IMR-90 (cell line): ENCODE measurements at regions not wholly inside any gene's neighbourhood (a gene's known extent, or its start where the extent isn't known, plus 50 kb on each side); places are given as distances from the start of the nearest gene placed in this dataset.

Experiments used
- ATAC-seq: fragments of 200-7000 bp; cut with Tn5 transposase; 2 replicates; pipeline ENCODE4 v1.9.1; 2020; ENCODE audit warnings: low read depth, mild to moderate bottlenecking, moderate library complexity
- BruUV-seq: library from RNA; stranded (reverse); fragments of 400-500 nt; replicated peaks from 2 replicates; lab custom pipeline; 2021; lab: Mats Ljungman, UMichigan
- CTCF ChIA-PET: fragments of 300-600 bp; formaldehyde crosslinking; extraction: SDS; loops from one replicate; lab custom pipeline; 2021; ENCODE audit warnings: antibody characterized with exemption; lab: Yijun Ruan, JAX
- POLR2A ChIA-PET: fragments of 300-600 bp; sonication (Branson Sonifier 250); formaldehyde crosslinking; loops from one replicate; lab custom pipeline; 2022; ENCODE audit warnings: antibody characterized with exemption; ENCODE audit not compliant: unreplicated experiment; lab: Charles Lee
- DNase-seq: peaks from one replicate; pipeline ENCODE4 v3.0.0; 2013
- H2AFZ ChIP-seq: replicated peaks from 2 replicates; pipeline ENCODE3; 2013; ENCODE audit warnings: low read length, mild to moderate bottlenecking; ENCODE audit not compliant: poor library complexity
- H2AK5ac ChIP-seq: 2 replicates; pipeline ENCODE4 v1.6.1; 2013; ENCODE audit warnings: low read depth, low read length, inconsistent platforms
- H2AK9ac ChIP-seq: replicated peaks from 2 replicates; pipeline ENCODE3; 2013; ENCODE audit warnings: mild to moderate bottlenecking, low read depth, low read length, moderate library complexity; ENCODE audit not compliant: poor library complexity
- H2BK120ac ChIP-seq: 2 replicates; pipeline ENCODE4 v1.6.1; 2013; ENCODE audit warnings: low read depth, low read length, inconsistent platforms
- H2BK15ac ChIP-seq: 3 replicates; pipeline ENCODE4 v1.6.1; 2013; ENCODE audit warnings: low read depth, low read length, inconsistent platforms
- H2BK20ac ChIP-seq: 2 replicates; pipeline ENCODE4 v1.6.1; 2013; ENCODE audit warnings: low read depth, mild to moderate bottlenecking, inconsistent platforms, low read length, moderate library complexity
- H2BK5ac ChIP-seq: 2 replicates; pipeline ENCODE4 v1.6.1; 2013; ENCODE audit warnings: mild to moderate bottlenecking, low read depth, low read length, inconsistent platforms; ENCODE audit not compliant: poor library complexity, severe bottlenecking
- H3K14ac ChIP-seq: replicated peaks from 2 replicates; pipeline ENCODE4 v1.6.1; 2013; ENCODE audit warnings: low read depth, low read length, inconsistent platforms
- H3K18ac ChIP-seq: 2 replicates; pipeline ENCODE4 v1.6.1; 2013; ENCODE audit warnings: low read depth, low read length, control low read depth
- H3K23ac ChIP-seq: 2 replicates; pipeline ENCODE4 v1.6.1; 2013; ENCODE audit warnings: low read depth, low read length, inconsistent platforms
- H3K27ac ChIP-seq: 2 replicates; pipeline ENCODE4 v1.5.1; 2013; ENCODE audit warnings: mild to moderate bottlenecking, control low read depth, low read length; ENCODE audit not compliant: insufficient read depth
- H3K27me3 ChIP-seq: 2 replicates; pipeline ENCODE4 v1.6.1; 2013; ENCODE audit warnings: low read length; ENCODE audit not compliant: control insufficient read depth, insufficient read depth
- H3K36me3 ChIP-seq: 2 replicates; pipeline ENCODE4 v1.6.1; 2013; ENCODE audit warnings: low read length, mixed read lengths; ENCODE audit not compliant: control insufficient read depth, insufficient read depth
- H3K4ac ChIP-seq: 2 replicates; pipeline ENCODE4 v1.6.1; 2013; ENCODE audit warnings: low read depth, low read length, inconsistent platforms
- H3K4me1 ChIP-seq: 2 replicates; pipeline ENCODE4 v1.6.1; 2013; ENCODE audit warnings: low read length, mixed read lengths; ENCODE audit not compliant: control insufficient read depth, insufficient read depth
- H3K4me2 ChIP-seq: 2 replicates; pipeline ENCODE4 v1.6.1; 2013; ENCODE audit warnings: low read depth, mild to moderate bottlenecking, control low read depth, low read length, moderate library complexity
- H3K4me3 ChIP-seq: 2 replicates; pipeline ENCODE4 v1.5.1; 2013; ENCODE audit warnings: low read depth, mild to moderate bottlenecking, control low read depth, low read length, moderate library complexity; ENCODE audit not compliant: insufficient read depth
- H3K56ac ChIP-seq: 2 replicates; pipeline ENCODE4 v1.6.1; 2013; ENCODE audit warnings: low read length, inconsistent platforms; ENCODE audit not compliant: insufficient read depth; ENCODE audit errors: extremely low read depth
- H3K79me1 ChIP-seq, 2 experiments: 2 replicates each; pipeline ENCODE4 v1.6.1; 2013; ENCODE audit warnings: low read length in 2 of 2, inconsistent platforms in 1 of 2, low read depth in 1 of 2
- H3K9ac ChIP-seq: 2 replicates; pipeline ENCODE4 v1.6.1; 2013; ENCODE audit warnings: low read depth, low read length, control low read depth
- H3K9me1 ChIP-seq: 2 replicates; pipeline ENCODE4 v1.6.1; 2013; ENCODE audit warnings: low read length, inconsistent platforms; ENCODE audit not compliant: insufficient read depth
- H3K9me3 ChIP-seq: 2 replicates; pipeline ENCODE4 v1.6.1; 2013; ENCODE audit warnings: low read length; ENCODE audit not compliant: control insufficient read depth, insufficient read depth
- H4K20me1 ChIP-seq: 2 replicates; pipeline ENCODE4 v1.6.1; 2013; ENCODE audit warnings: low read length, inconsistent platforms; ENCODE audit not compliant: insufficient read depth
- H4K5ac ChIP-seq: 2 replicates; pipeline ENCODE4 v1.6.1; 2013; ENCODE audit warnings: mild to moderate bottlenecking, low read depth, low read length, control low read depth
- H4K8ac ChIP-seq, 2 experiments: 2 replicates each; pipeline ENCODE4 v1.6.1; 2013; ENCODE audit warnings: low read depth in 2 of 2, low read length in 2 of 2, control low read depth in 1 of 2, inconsistent platforms in 1 of 2
- H4K91ac ChIP-seq: 2 replicates; pipeline ENCODE4 v1.6.1; 2013; ENCODE audit warnings: low read depth, low read length, inconsistent platforms; ENCODE audit not compliant: insufficient read depth
- BHLHE40 ChIP-seq: fragments of 150-350 bp; IDR thresholded peaks from 2 replicates; pipeline ENCODE4 v1.6.1; 2016; ENCODE audit warnings: mild to moderate bottlenecking, low read depth, low read length
- CHD1 ChIP-seq: IDR thresholded peaks from 2 replicates; pipeline ENCODE4 v1.6.1; 2012; ENCODE audit warnings: low read depth, low read length, improper control_type of control experiment
- MXI1 ChIP-seq: IDR thresholded peaks from 2 replicates; pipeline ENCODE4 v1.6.1; 2012; ENCODE audit warnings: low read depth, mild to moderate bottlenecking, low read length, moderate library complexity, borderline replicate concordance
- NFE2L2 ChIP-seq: fragments of 150-350 bp; IDR thresholded peaks from 2 replicates; pipeline ENCODE4 v1.6.1; 2016; ENCODE audit warnings: low read depth, mild to moderate bottlenecking, low read length
- POLR2A ChIP-seq: IDR thresholded peaks from 2 replicates; pipeline ENCODE4 v1.6.1; 2012; ENCODE audit warnings: mild to moderate bottlenecking, low read depth, low read length
- RFX5 ChIP-seq: IDR thresholded peaks from 2 replicates; pipeline ENCODE4 v1.8.0; 2012; ENCODE audit warnings: low read depth, mild to moderate bottlenecking, low read length, moderate library complexity
- SMC3 ChIP-seq: fragments of 150-350 bp; IDR thresholded peaks from 2 replicates; pipeline ENCODE4 v1.6.1; 2016; ENCODE audit warnings: low read depth, mild to moderate bottlenecking, antibody characterized with exemption, low read length, moderate library complexity
- WGBS, 2 experiments: methylation state at CpG; one replicate each; pipeline versions ENCODE4 v1.1.5 to v1.1.7; 2013; ENCODE audit warnings: missing lambda C conversion rate in 2 of 2; ENCODE audit not compliant: insufficient read length in 1 of 2; ENCODE audit errors: extremely low coverage in 2 of 2; 5-methylcytosine and 5-hydroxymethylcytosine counted together
- dilution Hi-C: fragments of 300-500 bp; cut with HindIII; formaldehyde crosslinking; loops from one replicate; pipeline ENCODE4 v1.14.3; 2018; ENCODE audit warnings: low sequenced_read_pairs; ENCODE audit not compliant: unreplicated experiment
- in situ Hi-C: fragments of 300-500 bp; cut with MboI; formaldehyde crosslinking; loops from 3 replicates; pipeline ENCODE4 v1.14.3; 2019; ENCODE audit warnings: low sequenced_read_pairs, inconsistent platforms, mixed read lengths
- intact Hi-C: fragments of 100-400 bp; cut with micrococcal nuclease; formaldehyde crosslinking; loops from 2 replicates; pipeline ENCODE4 v1.10.0; 2022
- TF ChIP-seq, protein P1 (sequence below): fragments of 150-350 bp; IDR thresholded peaks from 2 replicates; pipeline ENCODE4 v1.6.1; 2017; ENCODE audit warnings: mild to moderate bottlenecking, antibody characterized with exemption, low read length, low read depth

DNA sequence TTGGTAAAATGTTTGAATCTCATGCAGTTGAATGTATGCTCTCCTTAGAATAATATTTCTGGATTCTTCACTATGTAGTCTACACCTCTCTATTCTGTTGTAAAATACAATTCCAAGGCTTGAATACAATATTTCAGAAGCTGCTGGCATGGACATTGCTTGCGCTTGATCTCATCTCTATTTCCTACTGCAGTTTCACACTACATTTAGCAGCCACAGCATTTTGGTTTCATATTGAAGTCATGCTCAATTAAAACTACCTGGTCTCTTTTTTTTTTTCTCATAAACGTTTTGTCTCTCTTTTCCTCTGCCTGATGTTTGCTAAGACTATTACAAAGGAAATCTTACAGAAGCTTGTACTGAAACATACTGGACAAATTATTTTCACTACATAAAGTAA is 631.0 kb upstream of the TMPRSS15 start:
- DNase-seq (no peak), ATAC-seq (no peak)
- H2BK15ac ChIP-seq = no peak overlapping the region
- no peak overlapping the region for H4K5ac ChIP-seq
- peaks cover 5% of the 10 kb centered on the region; the same call in 1 of the 2 replicates for H3K9me3 ChIP-seq
- TF ChIP-seq RFX5 (no peak), SMC3 (no peak), POLR2A (no peak), NFE2L2 (no peak), MXI1 (no peak), CHD1 (no peak), BHLHE40 (no peak)
- TF ChIP-seq, protein P1, sequence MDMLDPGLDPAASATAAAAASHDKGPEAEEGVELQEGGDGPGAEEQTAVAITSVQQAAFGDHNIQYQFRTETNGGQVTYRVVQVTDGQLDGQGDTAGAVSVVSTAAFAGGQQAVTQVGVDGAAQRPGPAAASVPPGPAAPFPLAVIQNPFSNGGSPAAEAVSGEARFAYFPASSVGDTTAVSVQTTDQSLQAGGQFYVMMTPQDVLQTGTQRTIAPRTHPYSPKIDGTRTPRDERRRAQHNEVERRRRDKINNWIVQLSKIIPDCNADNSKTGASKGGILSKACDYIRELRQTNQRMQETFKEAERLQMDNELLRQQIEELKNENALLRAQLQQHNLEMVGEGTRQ = no peak
- H4K8ac ChIP-seq = no peak overlapping the region
- no peak overlapping the region for H2AK9ac ChIP-seq
- in situ Hi-C loops = no loop called here
- H3K56ac ChIP-seq = no peak overlapping the region
- H3K4ac ChIP-seq = no peak overlapping the region
- dilution Hi-C loops = no loop called here
- no peak overlapping the region for H3K27ac ChIP-seq
- intact Hi-C loops = no loop called here
- no peak overlapping the region for H3K9ac ChIP-seq
- no peak overlapping the region for H2BK20ac ChIP-seq
- CTCF ChIA-PET = no interaction called here
- H3K9me1 ChIP-seq = no peaks in the 10 kb centered on the region
- H2BK120ac ChIP-seq = no peak overlapping the region
- H3K14ac ChIP-seq = no peak overlapping the region
- no peaks in the 10 kb centered on the region for H3K79me1 ChIP-seq
- no peak overlapping the region for H3K4me2 ChIP-seq
- no peak overlapping the region for H3K23ac ChIP-seq
- no TSS peak for BruUV-seq
- no peak overlapping the region for H3K4me3 ChIP-seq
- 100% methylated on average over 1 of the region's 2 CpGs; no CpG with 5 or more reads in 1 of the 2 experiments for WGBS, 2 experiments
- H2BK5ac ChIP-seq = no peak overlapping the region
- H4K91ac ChIP-seq = no peak overlapping the region
- no peaks in the 10 kb centered on the region for H3K27me3 ChIP-seq
- no peak overlapping the region for H3K18ac ChIP-seq
- no peak overlapping the region for H2AFZ ChIP-seq
- H3K4me1 ChIP-seq = no peaks in the 10 kb centered on the region
- POLR2A ChIA-PET = no interaction called here
- H3K36me3 ChIP-seq = no peaks in the 10 kb centered on the region
- no peak overlapping the region for H2AK5ac ChIP-seq
- H4K20me1 ChIP-seq = no peaks in the 10 kb centered on the region
